Mucosa of rectum (tissue), 2 donors: ENCODE measurements at regions not wholly inside any gene's neighbourhood (a gene's known extent, or its start where the extent isn't known, plus 50 kb on each side); places are given as distances from the start of the nearest gene placed in this dataset.

Source experiments
- H3K27ac ChIP-seq, 2 donors: one replicate each; pipeline ENCODE4 v1.7.0; 2013; ENCODE audit warnings: inconsistent platforms in 2 of 2, low read depth in 2 of 2, low read length in 2 of 2
- H3K27me3 ChIP-seq, 2 donors: one replicate each; pipeline ENCODE4 v1.7.0; 2013; ENCODE audit warnings: low read length in 2 of 2; ENCODE audit not compliant: control insufficient read depth in 2 of 2, insufficient read depth in 2 of 2
- H3K36me3 ChIP-seq, 2 donors: one replicate each; pipeline ENCODE4 v1.7.0; 2013; ENCODE audit warnings: low read length in 2 of 2; ENCODE audit not compliant: control insufficient read depth in 2 of 2, insufficient read depth in 2 of 2
- H3K4me1 ChIP-seq, 2 donors: one replicate each; pipeline ENCODE4 v1.7.0; 2013; ENCODE audit warnings: low read length in 2 of 2, mild to moderate bottlenecking in 1 of 2; ENCODE audit not compliant: control insufficient read depth in 2 of 2, insufficient read depth in 2 of 2
- H3K4me3 ChIP-seq, 2 donors: one replicate each; pipeline ENCODE4 v1.7.0; 2013; ENCODE audit warnings: low read length in 2 of 2
- H3K9ac ChIP-seq, 2 donors: one replicate each; pipeline ENCODE4 v1.7.0; 2013; ENCODE audit warnings: low read length in 2 of 2, low read depth in 1 of 2, mild to moderate bottlenecking in 1 of 2
- H3K9me3 ChIP-seq, 2 donors: one replicate each; pipeline ENCODE4 v1.7.0; 2013; ENCODE audit warnings: low read length in 2 of 2; ENCODE audit not compliant: control insufficient read depth in 2 of 2
- donor health status: healthy.
- donor health status: Normal muscosa, but diverticular disease.

DNA sequence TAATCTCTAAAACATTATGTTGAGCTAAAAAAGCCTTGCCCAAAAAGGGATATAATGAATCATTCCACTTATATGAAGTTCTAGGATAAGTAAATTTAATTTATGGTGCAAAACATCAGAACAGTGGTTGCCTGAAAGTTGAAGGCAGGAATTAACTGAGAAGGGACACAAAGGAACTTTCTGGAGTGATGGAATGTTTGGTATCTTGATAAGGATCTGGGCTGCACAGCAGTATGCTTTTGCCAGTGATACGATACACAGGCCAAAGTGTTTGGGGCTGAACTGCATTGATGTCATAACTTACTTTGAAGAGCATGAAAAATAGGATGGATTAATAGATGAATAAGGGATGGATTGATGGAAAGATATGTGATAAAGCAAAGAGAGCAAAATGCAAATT is 146.1 kb upstream of the LRFN2 start:
- Histone ChIP-seq H3K9ac (no peak overlapping the region), H3K9me3 (no peaks in the 10 kb centered on the region), H3K4me1 (no peaks in the 10 kb centered on the region), H3K27me3 (peaks cover 3 to 14% of the 10 kb centered on the region in 2 donors), H3K4me3 (no peak overlapping the region), H3K27ac (no peak overlapping the region), H3K36me3 (no peaks in the 10 kb centered on the region)

DNA sequence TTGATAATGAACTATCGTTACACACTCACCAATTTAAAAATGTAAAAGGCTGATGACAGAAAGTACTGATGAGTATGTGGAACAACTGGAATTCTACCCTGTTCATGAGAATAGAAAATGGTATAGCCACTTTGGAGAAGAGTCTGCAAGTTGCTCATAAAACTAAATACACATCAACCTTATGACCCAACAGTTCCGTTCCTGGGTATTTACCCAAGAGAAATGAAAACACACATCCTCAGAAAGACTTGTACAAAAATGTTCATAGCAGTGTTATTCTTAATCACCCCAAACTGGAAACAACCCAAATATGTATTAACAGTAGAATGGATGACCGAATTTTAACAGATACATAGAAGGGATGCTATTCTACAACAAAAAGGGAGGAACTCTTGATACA is 145.7 kb upstream of the LRFN2 start:
- Histone ChIP-seq H3K9ac (no peak overlapping the region), H3K9me3 (no peaks in the 10 kb centered on the region), H3K27ac (no peak overlapping the region), H3K36me3 (no peaks in the 10 kb centered on the region), H3K4me3 (no peak overlapping the region), H3K4me1 (no peaks in the 10 kb centered on the region), H3K27me3 (peaks cover 3 to 14% of the 10 kb centered on the region in 2 donors)

DNA sequence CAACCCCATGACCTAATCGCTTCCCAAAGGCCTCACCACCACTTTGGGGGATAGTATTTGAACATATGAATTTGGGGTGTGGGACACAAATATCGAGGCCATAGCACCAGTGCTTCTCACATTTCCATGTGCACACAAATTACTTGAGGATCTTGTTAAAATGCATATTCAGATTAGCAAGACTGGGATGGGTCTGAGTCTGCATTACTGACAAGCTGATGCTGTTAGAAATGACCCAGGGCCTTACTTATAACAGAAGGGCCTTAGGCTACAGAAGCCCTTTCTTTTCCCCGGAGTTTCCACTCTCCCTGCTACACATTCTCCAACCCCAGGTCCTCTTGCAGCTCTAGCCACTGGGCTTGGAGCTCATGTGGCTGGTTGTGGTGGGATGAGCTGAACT is 141.5 kb upstream of the LRFN2 start:
- H3K4me1 ChIP-seq = no peaks in the 10 kb centered on the region
- no peaks in the 10 kb centered on the region for H3K36me3 ChIP-seq
- H3K9me3 ChIP-seq = no peaks in the 10 kb centered on the region
- H3K9ac ChIP-seq = no peak overlapping the region
- no peak overlapping the region for H3K4me3 ChIP-seq
- H3K27ac ChIP-seq = no peak overlapping the region
- no peaks in the 10 kb centered on the region for H3K27me3 ChIP-seq

DNA sequence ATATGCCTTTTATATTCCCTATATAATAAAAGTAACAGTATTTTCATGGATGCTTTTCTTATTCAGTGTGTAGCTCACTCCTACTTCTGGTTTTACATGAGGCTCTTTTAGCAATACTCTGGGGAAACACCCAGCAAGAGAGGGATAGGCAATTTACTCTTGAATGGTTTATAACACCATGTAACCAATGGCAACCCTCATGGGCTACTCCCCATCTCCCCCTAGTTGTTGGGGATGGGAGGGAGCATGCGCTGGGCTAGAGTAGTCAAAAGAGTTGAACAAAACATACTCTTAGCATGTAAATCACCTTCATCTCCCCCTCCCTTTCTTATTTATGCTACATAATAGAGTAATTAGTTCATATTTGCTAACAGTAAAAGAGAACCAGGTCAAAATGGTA is 140.1 kb upstream of the LRFN2 start:
- Histone ChIP-seq H3K4me1 (no peaks in the 10 kb centered on the region), H3K9me3 (no peaks in the 10 kb centered on the region), H3K27me3 (no peaks in the 10 kb centered on the region), H3K9ac (no peak overlapping the region), H3K27ac (no peak overlapping the region), H3K4me3 (no peak overlapping the region), H3K36me3 (no peaks in the 10 kb centered on the region)

DNA sequence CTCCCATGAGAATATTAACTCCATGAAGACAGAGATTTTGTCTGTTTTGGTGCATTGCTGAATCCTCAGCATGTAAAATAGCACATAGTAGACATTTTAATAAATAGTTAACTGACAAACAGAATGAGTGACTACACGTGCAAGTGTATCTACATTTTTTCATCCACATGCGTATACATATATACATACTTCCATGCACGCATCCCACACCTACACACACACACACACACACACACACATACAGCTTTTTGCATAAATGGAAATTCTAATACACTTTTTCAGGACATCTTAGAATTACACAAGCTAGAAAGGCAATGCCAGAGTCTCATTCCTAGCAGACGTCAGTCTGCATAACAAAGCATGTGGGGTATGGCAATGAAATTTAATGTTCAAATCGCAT is 139.7 kb upstream of the LRFN2 start:
- Histone ChIP-seq H3K27ac (no peak overlapping the region), H3K9me3 (no peaks in the 10 kb centered on the region), H3K36me3 (no peaks in the 10 kb centered on the region), H3K4me3 (no peak overlapping the region), H3K27me3 (no peaks in the 10 kb centered on the region), H3K9ac (no peak overlapping the region), H3K4me1 (no peaks in the 10 kb centered on the region)

DNA sequence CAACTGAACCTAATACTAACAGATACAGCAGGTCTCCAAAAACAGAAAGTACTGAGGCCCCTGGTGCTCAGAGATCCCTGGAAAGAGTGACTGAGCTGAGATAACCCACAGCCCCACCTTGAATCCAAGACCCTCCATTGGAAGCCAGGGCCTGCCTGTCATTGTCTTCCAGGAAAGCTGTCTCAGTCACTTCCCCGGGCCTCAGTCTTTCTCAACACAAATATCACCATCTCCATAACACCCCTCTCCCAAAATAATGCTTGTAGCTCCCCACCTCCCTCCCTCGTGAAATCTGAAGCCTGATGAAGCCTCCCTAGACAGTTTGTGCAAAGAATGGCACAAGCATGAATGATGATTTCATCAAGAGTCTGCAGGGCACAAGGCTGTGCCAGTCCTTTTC is 138.2 kb upstream of the LRFN2 start:
- no peaks in the 10 kb centered on the region for H3K4me1 ChIP-seq
- no peaks in the 10 kb centered on the region for H3K27me3 ChIP-seq
- no peaks in the 10 kb centered on the region for H3K36me3 ChIP-seq
- no peak overlapping the region for H3K9ac ChIP-seq
- H3K9me3 ChIP-seq = no peaks in the 10 kb centered on the region
- H3K27ac ChIP-seq = no peak overlapping the region
- no peak overlapping the region for H3K4me3 ChIP-seq

DNA sequence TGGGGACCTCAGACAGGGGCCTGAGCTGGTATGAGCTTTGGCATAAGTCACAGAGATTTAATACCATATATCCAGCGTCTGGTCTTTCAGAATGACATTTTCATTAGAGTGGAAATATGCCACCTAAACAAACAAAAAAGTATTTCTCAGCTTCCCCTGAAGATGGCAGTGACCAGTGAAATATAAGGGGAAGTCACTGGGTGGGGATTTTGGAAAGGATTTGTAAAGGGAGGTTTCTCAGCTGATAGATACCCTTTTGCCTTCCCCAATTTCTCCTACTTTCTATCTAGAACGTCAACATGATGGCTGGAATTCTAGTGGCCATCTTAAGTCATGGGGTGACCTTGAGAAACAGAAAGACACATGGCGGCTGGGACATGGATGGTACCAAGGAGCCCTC is 137.7 kb upstream of the LRFN2 start:
- Histone ChIP-seq H3K36me3 (no peaks in the 10 kb centered on the region), H3K4me1 (peaks cover 2% of the 10 kb centered on the region in 2 donors), H3K27ac (no peak overlapping the region), H3K27me3 (no peaks in the 10 kb centered on the region), H3K4me3 (no peak overlapping the region), H3K9ac (no peak overlapping the region), H3K9me3 (no peaks in the 10 kb centered on the region)

DNA sequence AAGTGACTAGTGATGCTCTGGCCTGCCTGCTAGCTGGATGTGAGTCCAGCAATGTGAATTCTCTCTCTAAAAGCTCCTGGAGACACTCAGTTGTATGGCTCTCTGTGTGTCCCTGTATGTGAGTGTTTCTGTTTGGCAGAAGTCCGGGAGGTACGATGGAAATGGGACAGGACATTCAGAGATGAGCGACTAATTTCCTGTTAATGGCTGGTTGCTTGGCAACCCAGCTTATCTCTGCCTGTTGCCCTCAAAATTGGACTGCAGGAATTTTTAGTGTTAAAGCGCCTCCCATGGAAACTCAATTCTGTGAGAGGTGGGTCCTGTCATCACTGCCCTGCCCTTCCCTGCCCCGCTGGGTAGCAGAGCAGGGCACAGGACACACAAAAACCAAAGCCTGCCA is 136.8 kb upstream of the LRFN2 start:
- no peak overlapping the region for H3K27ac ChIP-seq

DNA sequence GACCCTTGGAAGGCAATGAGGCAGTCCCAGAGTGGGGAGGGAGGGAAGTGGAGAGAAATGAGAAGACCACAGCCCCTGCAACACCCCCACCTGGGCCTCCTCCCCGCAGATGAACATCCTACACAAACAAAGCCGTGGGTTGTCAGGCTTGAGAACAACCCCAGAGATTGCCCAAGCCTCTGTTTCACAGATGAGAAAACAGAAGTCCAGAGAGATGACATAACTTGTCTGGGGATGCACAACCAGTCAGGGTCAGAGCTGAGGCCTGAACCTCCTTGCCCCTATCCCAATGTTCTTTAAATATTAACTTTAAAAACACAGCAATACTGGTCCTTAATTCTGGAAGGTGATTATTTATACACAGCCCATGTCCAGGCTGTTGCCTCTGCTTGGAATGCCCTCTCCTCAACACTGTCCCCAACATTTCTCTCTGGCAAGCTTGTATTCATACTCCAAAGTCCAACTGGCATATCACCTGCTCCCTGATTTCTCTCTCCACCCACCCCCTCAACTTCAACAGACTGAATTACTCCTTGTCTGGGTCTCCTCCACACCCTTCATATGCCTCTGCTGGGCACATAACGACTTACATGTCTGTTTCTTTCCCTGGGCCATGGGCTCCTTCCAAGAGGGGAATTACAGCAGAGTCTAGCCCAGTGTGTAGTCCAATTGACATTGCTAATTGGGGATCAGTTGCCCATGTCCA is 135.5 kb upstream of the LRFN2 start:
- Histone ChIP-seq H3K27me3 (no peaks in the 10 kb centered on the region), H3K36me3 (no peaks in the 10 kb centered on the region), H3K27ac (no peak overlapping the region), H3K4me3 (no peak overlapping the region), H3K9me3 (no peaks in the 10 kb centered on the region), H3K4me1 (peaks cover 7 to 9% of the 10 kb centered on the region in 2 donors), H3K9ac (no peak overlapping the region)

More for the DNA sequence above, 136.8 kb upstream of the LRFN2 start:
- peaks cover 7 to 9% of the 10 kb centered on the region in 2 donors for H3K4me1 ChIP-seq
- H3K9me3 ChIP-seq = no peaks in the 10 kb centered on the region
- H3K36me3 ChIP-seq = no peaks in the 10 kb centered on the region
- H3K4me3 ChIP-seq = no peak overlapping the region
- no peak overlapping the region for H3K9ac ChIP-seq
- H3K27me3 ChIP-seq = no peaks in the 10 kb centered on the region

DNA sequence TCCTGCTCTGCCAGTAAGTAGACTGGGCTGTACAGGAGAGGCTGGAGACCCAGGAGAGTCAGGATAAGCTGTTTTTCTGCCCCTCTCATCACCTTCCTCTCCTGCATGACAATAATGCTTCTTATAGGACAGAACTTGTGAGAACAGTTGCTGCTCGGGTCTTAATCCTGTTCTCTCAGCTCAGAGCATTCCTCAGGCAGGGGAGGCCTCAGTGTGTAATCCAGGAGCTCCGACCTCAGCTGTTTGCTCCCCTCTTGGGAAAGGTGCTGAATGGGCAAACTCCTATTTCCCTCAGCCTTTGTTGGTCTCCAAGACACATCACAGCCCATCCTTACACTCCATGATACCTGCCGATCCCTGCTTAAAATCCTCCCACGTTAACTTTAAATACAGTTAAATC is 134.9 kb upstream of the LRFN2 start:
- H3K4me1 ChIP-seq = peaks cover 7 to 9% of the 10 kb centered on the region in 2 donors
- no peaks in the 10 kb centered on the region for H3K9me3 ChIP-seq
- H3K9ac ChIP-seq = no peak overlapping the region
- H3K36me3 ChIP-seq = no peaks in the 10 kb centered on the region
- no peak overlapping the region for H3K4me3 ChIP-seq
- H3K27me3 ChIP-seq = no peaks in the 10 kb centered on the region
- H3K27ac ChIP-seq = no peak overlapping the region
